ENCODE measurements at regions not wholly inside any gene's neighbourhood (a gene's known extent, or its start where the extent isn't known, plus 50 kb on each side); places are given as distances from the start of the nearest gene placed in this dataset. TPM values are rescaled to one million over a fixed set of nuclear protein-coding genes. Genes with fewer than 3 reads are reported as not detected.
"Not testable (repeated sequence)": the region's sequence is repeated elsewhere in the genome, so short reads cannot be mapped to it uniquely, and the experiment has no call there.

- DNase-seq (ENCODE audit: low read depth in 2 of 3, low spot score in 2 of 3): peak in 1 of 3 donors; percentile 52
Measured at GRCh38 chr10:29702273-29703164, 67.7 kb upstream of the SVIL start.

DNA sequence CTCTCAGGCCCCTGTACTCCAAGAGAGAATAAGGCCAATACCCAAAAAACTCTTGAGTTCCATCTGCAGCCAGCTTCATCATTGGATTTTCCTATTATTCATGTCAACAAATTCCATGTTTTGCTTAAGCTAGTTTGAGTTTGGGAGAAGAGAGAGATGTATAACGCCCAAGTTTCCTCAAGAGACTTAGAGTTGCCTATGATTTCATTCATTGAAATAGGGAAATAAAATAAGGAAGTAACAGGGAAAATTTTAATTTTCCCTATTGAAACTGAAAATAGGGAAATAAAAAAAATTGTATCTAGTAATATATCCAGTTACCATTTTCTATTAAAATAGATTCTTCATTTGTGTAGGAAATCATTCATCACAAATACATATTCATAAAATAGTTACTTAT is 66.5 kb upstream of the SVIL start:
- DNase-seq (ENCODE audit: low read depth in 2 of 3, low spot score in 2 of 3): no peak

DNA sequence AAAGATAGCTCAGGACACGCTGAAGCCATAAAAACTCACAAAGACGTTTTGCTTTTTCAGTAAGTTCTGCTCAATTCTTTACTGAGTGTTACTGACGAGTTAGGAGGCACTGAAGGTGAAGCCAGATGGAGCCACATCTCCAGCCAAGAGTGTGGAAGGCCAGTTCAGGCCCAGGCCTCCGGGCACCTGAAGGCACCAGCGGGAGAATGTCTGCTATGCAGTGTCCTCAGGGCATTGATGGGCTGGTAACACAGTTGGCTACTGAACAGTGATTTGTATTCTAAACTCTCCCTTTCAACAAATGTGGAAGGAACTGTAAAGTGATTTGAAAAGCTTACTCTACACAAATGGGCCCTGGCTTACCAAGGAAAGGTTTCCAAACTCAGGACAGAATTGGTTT is 64.8 kb upstream of the SVIL start:
- DNase-seq (ENCODE audit: low read depth in 2 of 3, low spot score in 2 of 3): no peak

GRCh38 chr10:29698773-29699490 is 64.2 kb upstream of the SVIL start:
- no peak for DNase-seq (ENCODE audit: low read depth in 2 of 3, low spot score in 2 of 3)

- not testable (repeated sequence) for DNase-seq (ENCODE audit: low read depth in 2 of 3, low spot score in 2 of 3)
Measured at GRCh38 chr10:29696581-29696980, 61.8 kb upstream of the SVIL start.

GRCh38 chr10:29694121-29694520 is 59.4 kb upstream of the SVIL start:
- DNase-seq (ENCODE audit: low read depth in 2 of 3, low spot score in 2 of 3): no peak

GRCh38 chr10:29692121-29692539 is 57.4 kb upstream of the SVIL start:
- DNase-seq (ENCODE audit: low read depth in 2 of 3, low spot score in 2 of 3): no peak

- DNase-seq (ENCODE audit: low read depth in 2 of 3, low spot score in 2 of 3): no peak
Measured at GRCh38 chr10:29691564-29692072, 56.8 kb upstream of the SVIL start.

- DNase-seq (ENCODE audit: low read depth in 2 of 3, low spot score in 2 of 3): peak in 2 of 3 donors; percentile 29 to 51
Measured at GRCh38 chr10:29689001-29689400, 54.2 kb upstream of the SVIL start.

DNA sequence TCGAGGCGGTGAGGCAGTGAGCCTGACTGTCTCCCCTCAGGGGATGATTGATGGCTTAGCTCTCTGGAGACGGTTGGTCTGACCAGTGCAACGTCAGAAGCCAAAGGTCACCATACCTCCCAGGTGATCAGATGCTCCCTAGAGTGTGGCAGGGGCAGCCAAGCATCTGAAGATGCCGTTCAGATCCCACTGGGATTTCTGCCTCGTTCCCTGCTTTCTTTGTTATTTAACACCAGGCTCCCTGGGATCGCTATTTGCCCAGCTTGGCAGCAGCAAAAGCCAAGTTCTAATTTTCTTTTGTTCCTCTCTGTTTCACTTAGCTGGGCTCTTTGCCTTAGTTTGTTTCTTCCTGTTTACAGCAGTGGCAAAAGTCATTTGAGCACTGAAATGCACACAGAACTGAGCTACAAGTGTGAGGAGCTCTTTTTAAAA is 53.5 kb upstream of the SVIL start:
- DNase-seq (ENCODE audit: low read depth in 2 of 3, low spot score in 2 of 3): no peak

- DNase-seq (ENCODE audit: low read depth in 2 of 3, low spot score in 2 of 3): no peak
Measured at GRCh38 chr10:29687421-29688164, 52.8 kb upstream of the SVIL start.

DNA sequence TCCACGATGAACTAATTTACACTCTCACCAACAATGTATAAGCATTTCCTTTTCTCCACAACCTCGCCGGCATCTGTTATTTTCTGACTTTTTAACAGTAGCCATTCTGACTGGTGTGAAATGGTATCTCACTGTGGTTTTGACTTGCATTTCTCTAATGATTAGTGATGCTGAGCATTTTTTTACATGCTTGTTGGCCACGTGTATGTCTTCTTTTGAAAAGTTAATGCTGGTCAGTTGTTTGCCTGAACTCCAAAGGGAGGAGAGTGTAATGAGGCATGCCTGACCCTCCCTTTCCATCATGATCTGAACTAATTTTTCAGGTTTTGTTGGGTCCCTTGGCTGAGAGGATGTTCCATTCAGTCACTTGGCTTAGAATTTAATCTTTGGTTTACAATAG is 50.7 kb upstream of the SVIL start:
- no peak for DNase-seq (ENCODE audit: low read depth in 2 of 3, low spot score in 2 of 3)

Small RNA genes in the stretch of these regions (small RNA-seq; reads per million reads assigned to genes)
- not detected for gene CKS1BP2
- not detected for gene RNU6-908P

Data from hematopoietic multipotent progenitor cell (in vitro differentiated cells).